A673 (cell line): ENCODE measurements at regions not wholly inside any gene's neighbourhood (a gene's known extent, or its start where the extent isn't known, plus 50 kb on each side); places are given as distances from the start of the nearest gene placed in this dataset.

Source experiments
- BruUV-seq: library from RNA; stranded (reverse); fragments of 400-500 nt; replicated peaks from 2 replicates; lab custom pipeline; 2021; lab: Mats Ljungman, UMichigan
- CTCF ChIA-PET: fragments of 300-600 bp; sonication (Branson Sonifier 250); formaldehyde crosslinking; loops from one replicate; lab custom pipeline; 2022; ENCODE audit warnings: antibody characterized with exemption; lab: Charles Lee
- POLR2A ChIA-PET: fragments of 300-600 bp; sonication (Branson Sonifier 250); formaldehyde crosslinking; loops from one replicate; lab custom pipeline; 2022; ENCODE audit warnings: antibody characterized with exemption; ENCODE audit not compliant: low non-redundant PET; lab: Charles Lee
- DNase-seq: peaks from one replicate; pipeline ENCODE4 v3.0.0-alpha.2; 2015; ENCODE audit warnings: low spot score
- H3K27ac ChIP-seq: fragments of 200-600 bp; sonication (generic); 2 replicates; pipeline ENCODE4 v1.5.1; 2016; ENCODE audit warnings: mixed run types, low read depth, mild to moderate bottlenecking, mixed read lengths, antibody characterized with exemption, low read length; ENCODE audit not compliant: poor library complexity, severe bottlenecking
- H3K27me3 ChIP-seq: fragments of 200-600 bp; sonication (generic); replicated peaks from 2 replicates; pipeline ENCODE4 v1.6.1; 2017; ENCODE audit warnings: mixed run types, low read depth, mild to moderate bottlenecking, mixed read lengths, antibody characterized with exemption, low read length; ENCODE audit not compliant: insufficient read depth, poor library complexity
- H3K36me3 ChIP-seq: fragments of 200-600 bp; sonication (generic); 2 replicates; pipeline ENCODE4 v1.6.1; 2016; ENCODE audit warnings: mixed run types, mild to moderate bottlenecking, mixed read lengths, antibody characterized with exemption, low read length; ENCODE audit not compliant: insufficient read depth, poor library complexity, severe bottlenecking
- H3K4me1 ChIP-seq: fragments of 200-600 bp; sonication (generic); 2 replicates; pipeline ENCODE4 v1.6.1; 2017; ENCODE audit warnings: mixed run types, mild to moderate bottlenecking, mixed read lengths, antibody characterized with exemption, low read length; ENCODE audit not compliant: insufficient read depth, poor library complexity, severe bottlenecking
- H3K4me3 ChIP-seq: fragments of 200-600 bp; sonication (generic); 2 replicates; pipeline ENCODE4 v1.5.1; 2016; ENCODE audit warnings: low read depth, mixed run types, mild to moderate bottlenecking, mixed read lengths, low read length; ENCODE audit not compliant: poor library complexity, severe bottlenecking
- H3K9me3 ChIP-seq: fragments of 200-600 bp; sonication (generic); 2 replicates; pipeline ENCODE4 v1.6.1; 2016; ENCODE audit warnings: mixed run types, low read depth, mild to moderate bottlenecking, mixed read lengths, antibody characterized with exemption, low read length; ENCODE audit not compliant: poor library complexity, severe bottlenecking
- EZH2 ChIP-seq: fragments of 200-600 bp; sonication (generic); IDR thresholded peaks from 2 replicates; pipeline ENCODE4 v1.6.1; 2017; ENCODE audit warnings: borderline replicate concordance, low read depth, mild to moderate bottlenecking, mixed read lengths, antibody characterized with exemption, low read length; ENCODE audit not compliant: poor library complexity, severe bottlenecking
- intact Hi-C: fragments of 100-400 bp; cut with micrococcal nuclease; formaldehyde crosslinking; loops from one replicate; pipeline ENCODE4 v1.10.0; 2022; ENCODE audit not compliant: unreplicated experiment
- TF ChIP-seq, protein P1 (sequence below): fragments of 300-800, 200-600 bp; sonication (generic); conservative IDR thresholded peaks from 2 replicates; pipeline ENCODE4 v1.5.1; 2017; ENCODE audit warnings: low read depth, mild to moderate bottlenecking, antibody characterized with exemption, low read length, moderate library complexity, mixed read lengths

DNA sequence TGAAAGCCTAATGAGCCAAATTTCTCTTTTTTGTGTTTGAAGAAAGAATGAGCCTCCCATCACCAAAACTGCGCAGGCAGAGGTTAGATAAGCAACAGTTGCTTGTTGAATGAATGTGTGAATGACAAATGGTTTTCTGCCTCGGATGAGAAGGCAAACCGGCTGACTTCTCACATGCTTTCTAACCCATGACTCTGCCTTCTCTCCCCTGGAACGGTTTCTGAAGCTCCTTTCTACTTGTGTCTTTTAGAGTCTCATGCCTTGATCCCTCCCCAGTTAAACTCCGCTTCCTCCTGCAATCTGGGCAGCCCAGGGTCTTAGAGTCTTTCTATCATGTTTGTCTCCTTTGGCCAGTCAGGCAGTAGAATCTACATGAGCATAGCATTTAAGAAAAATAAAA is 342.1 kb upstream of the NCAM1 start:
- POLR2A ChIA-PET, result no interaction called here
- TF ChIP-seq EZH2, result no peak
- TF ChIP-seq, protein P1, sequence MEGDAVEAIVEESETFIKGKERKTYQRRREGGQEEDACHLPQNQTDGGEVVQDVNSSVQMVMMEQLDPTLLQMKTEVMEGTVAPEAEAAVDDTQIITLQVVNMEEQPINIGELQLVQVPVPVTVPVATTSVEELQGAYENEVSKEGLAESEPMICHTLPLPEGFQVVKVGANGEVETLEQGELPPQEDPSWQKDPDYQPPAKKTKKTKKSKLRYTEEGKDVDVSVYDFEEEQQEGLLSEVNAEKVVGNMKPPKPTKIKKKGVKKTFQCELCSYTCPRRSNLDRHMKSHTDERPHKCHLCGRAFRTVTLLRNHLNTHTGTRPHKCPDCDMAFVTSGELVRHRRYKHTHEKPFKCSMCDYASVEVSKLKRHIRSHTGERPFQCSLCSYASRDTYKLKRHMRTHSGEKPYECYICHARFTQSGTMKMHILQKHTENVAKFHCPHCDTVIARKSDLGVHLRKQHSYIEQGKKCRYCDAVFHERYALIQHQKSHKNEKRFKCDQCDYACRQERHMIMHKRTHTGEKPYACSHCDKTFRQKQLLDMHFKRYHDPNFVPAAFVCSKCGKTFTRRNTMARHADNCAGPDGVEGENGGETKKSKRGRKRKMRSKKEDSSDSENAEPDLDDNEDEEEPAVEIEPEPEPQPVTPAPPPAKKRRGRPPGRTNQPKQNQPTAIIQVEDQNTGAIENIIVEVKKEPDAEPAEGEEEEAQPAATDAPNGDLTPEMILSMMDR, result no peak
- H3K9me3 ChIP-seq, result no peaks in the 10 kb centered on the region
- H3K27ac ChIP-seq, result no peak overlapping the region
- DNase-seq, result no peak
- H3K27me3 ChIP-seq, result no peaks in the 10 kb centered on the region
- H3K36me3 ChIP-seq, result no peaks in the 10 kb centered on the region
- BruUV-seq, result no TSS peak
- no peak overlapping the region for H3K4me3 ChIP-seq
- CTCF ChIA-PET, result no interaction called here
- intact Hi-C loops, result no loop called here
- peaks cover 8% of the 10 kb centered on the region for H3K4me1 ChIP-seq

DNA sequence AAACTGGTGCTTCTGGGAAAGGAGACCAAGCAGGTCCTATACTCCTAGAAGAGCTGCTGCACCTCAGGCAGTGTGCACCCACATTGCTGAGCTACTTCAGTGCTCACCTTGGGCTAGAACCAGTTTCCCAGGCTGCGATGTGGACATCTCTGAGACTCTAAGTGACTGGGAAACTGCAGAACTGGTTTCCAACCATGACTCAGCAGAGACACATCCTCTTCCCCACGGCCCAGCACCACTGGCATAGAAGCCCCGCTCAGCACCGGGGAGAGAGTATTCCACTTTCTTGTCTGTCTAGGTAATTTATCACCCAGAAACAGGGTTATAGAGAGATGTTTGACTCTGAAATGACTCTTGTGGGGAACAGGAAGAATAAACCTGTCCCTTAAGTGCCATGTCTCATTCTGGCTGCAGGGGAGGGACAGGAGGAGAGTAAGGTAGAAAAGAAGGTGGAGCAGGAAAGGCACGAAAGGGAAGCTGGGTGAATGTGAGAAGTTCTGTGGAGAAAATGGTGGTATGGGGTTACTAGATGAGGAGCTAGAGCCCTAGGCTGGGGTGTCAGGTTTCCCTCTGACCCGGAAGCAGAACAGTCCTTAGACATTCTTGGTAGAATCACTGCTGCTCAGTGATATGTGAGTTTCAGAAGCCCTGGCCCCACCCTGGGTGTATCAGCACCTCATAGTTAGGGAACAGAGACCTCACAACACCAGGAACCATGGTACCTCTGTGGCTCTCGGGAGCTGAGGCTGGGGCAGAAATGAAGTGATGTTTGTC is 340.4 kb upstream of the NCAM1 start:
- intact Hi-C loops, result no loop called here
- no peaks in the 10 kb centered on the region for H3K9me3 ChIP-seq
- DNase-seq, result no peak
- no peak for TF ChIP-seq EZH2
- TF ChIP-seq, protein P1, result no peak
- no peak overlapping the region for H3K4me3 ChIP-seq
- ChIA-PET CTCF (no interaction called here), POLR2A (no interaction called here)
- H3K27ac ChIP-seq, result no peak overlapping the region
- BruUV-seq, result no TSS peak
- H3K27me3 ChIP-seq, result no peaks in the 10 kb centered on the region
- H3K4me1 ChIP-seq, result no peaks in the 10 kb centered on the region
- H3K36me3 ChIP-seq, result no peaks in the 10 kb centered on the region

DNA sequence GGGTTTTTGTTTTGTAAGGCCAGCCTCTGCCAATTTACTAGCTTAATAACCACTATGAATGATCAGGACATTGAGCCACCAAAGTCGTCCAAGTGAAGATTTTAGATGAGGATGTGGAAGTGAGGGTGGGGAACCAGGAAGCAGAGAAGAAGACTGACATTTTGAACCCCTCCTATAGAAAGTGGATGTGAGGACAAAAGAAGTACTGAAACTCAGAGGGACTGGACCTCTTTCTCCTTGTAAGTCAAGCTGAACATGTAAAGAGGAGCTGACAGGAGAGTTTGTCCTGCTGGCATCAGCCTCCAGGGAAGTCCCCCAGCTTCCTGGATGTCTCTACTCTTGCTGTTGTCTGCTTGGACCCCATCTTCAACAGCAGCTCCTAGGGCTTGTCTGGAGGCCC is 338.2 kb upstream of the NCAM1 start:
- ChIA-PET POLR2A (no interaction called here), CTCF (no interaction called here)
- no peak for DNase-seq

More for the DNA sequence above, 338.2 kb upstream of the NCAM1 start:
- Histone ChIP-seq H3K4me3 (no peak overlapping the region), H3K27me3 (no peaks in the 10 kb centered on the region), H3K36me3 (no peaks in the 10 kb centered on the region), H3K4me1 (no peaks in the 10 kb centered on the region), H3K27ac (no peak overlapping the region), H3K9me3 (no peaks in the 10 kb centered on the region)
- BruUV-seq, result no TSS peak
- intact Hi-C loops, result no loop called here
- TF ChIP-seq, protein P1, result no peak
- TF ChIP-seq EZH2, result no peak
